ENCODE measurements at regions not wholly inside any gene's neighbourhood (a gene's known extent, or its start where the extent isn't known, plus 50 kb on each side); places are given as distances from the start of the nearest gene placed in this dataset.
"Not testable (repeated sequence)": the region's sequence is repeated elsewhere in the genome, so short reads cannot be mapped to it uniquely, and the experiment has no call there.

- H3K27me3 ChIP-seq, result no peaks in the 10 kb centered on the region
- Mint-ChIP-seq H3K27ac (no peak overlapping the region), H3K4me1 (no peaks in the 10 kb centered on the region), H3K9me3 (no peaks in the 10 kb centered on the region), H3K4me3 (no peak overlapping the region), H3K27me3 (ENCODE audit: insufficient read depth, low read depth) (peaks cover 2% of the 10 kb centered on the region), H3K36me3 (no peaks in the 10 kb centered on the region)
- no peaks in the 10 kb centered on the region for H3K4me1 ChIP-seq
- no peaks in the 10 kb centered on the region for H3K79me2 ChIP-seq (ENCODE audit: low read depth)
- H3K4me3 ChIP-seq, result no peak overlapping the region
- H2AFZ ChIP-seq (replicated peaks), result no peak overlapping the region
- DNase-seq (ENCODE audit: low spot score), result peak; percentile 47
- H3K27ac ChIP-seq, result no peak overlapping the region
- H3F3A ChIP-seq (ENCODE audit: low read depth), result no peaks in the 10 kb centered on the region
- H3K9ac ChIP-seq, result no peak overlapping the region
- TF ChIP-seq, protein P1, sequence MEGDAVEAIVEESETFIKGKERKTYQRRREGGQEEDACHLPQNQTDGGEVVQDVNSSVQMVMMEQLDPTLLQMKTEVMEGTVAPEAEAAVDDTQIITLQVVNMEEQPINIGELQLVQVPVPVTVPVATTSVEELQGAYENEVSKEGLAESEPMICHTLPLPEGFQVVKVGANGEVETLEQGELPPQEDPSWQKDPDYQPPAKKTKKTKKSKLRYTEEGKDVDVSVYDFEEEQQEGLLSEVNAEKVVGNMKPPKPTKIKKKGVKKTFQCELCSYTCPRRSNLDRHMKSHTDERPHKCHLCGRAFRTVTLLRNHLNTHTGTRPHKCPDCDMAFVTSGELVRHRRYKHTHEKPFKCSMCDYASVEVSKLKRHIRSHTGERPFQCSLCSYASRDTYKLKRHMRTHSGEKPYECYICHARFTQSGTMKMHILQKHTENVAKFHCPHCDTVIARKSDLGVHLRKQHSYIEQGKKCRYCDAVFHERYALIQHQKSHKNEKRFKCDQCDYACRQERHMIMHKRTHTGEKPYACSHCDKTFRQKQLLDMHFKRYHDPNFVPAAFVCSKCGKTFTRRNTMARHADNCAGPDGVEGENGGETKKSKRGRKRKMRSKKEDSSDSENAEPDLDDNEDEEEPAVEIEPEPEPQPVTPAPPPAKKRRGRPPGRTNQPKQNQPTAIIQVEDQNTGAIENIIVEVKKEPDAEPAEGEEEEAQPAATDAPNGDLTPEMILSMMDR (IDR thresholded peaks at IDR 0.05), result peak; percentile 45
- no peak for TF ChIP-seq EZH2 (IDR thresholded peaks at IDR 0.05)
- no peaks in the 10 kb centered on the region for H3K9me3 ChIP-seq (ENCODE audit: low read depth)
- H3K4me2 ChIP-seq, result no peak overlapping the region
- no peaks in the 10 kb centered on the region for H4K20me1 ChIP-seq (ENCODE audit: low read depth)
- H3K36me3 ChIP-seq, result no peaks in the 10 kb centered on the region
These were observed 247.6 kb upstream of the ACO1 start for GRCh38 chr9:32136700-32137339.

DNA sequence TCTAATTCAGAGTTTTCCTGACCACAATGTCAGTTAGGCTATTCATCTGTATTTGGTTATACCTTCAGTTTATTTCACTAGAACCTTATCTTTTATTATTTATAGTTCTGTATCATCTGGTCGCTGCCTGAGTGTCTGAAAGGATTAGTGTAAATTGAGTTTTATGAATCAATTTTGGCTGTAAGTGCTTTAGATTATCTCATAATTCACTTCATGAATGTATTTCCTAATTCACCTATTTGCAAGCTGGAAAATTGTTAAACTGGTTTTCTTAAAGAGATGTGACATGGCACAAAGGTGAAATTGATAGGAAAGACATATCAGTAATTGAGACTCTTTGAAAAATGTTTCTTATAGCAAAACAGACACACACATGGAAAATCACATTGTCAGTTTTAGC is 242.4 kb upstream of the ACO1 start:
- H3K9me3 ChIP-seq (ENCODE audit: low read depth), result no peaks in the 10 kb centered on the region
- no peaks in the 10 kb centered on the region for H3K27me3 ChIP-seq
- no peaks in the 10 kb centered on the region for H4K20me1 ChIP-seq (ENCODE audit: low read depth)
- H3F3A ChIP-seq (ENCODE audit: low read depth), result no peaks in the 10 kb centered on the region
- Mint-ChIP-seq H3K4me1 (no peaks in the 10 kb centered on the region), H3K9me3 (peaks cover 2% of the 10 kb centered on the region), H3K27me3 (ENCODE audit: insufficient read depth, low read depth) (no peaks in the 10 kb centered on the region), H3K4me3 (no peak overlapping the region), H3K36me3 (no peaks in the 10 kb centered on the region), H3K27ac (no peak overlapping the region)
- H3K27ac ChIP-seq, result no peak overlapping the region
- H3K4me2 ChIP-seq, result no peak overlapping the region
- H3K4me3 ChIP-seq, result no peak overlapping the region
- H3K9ac ChIP-seq, result no peak overlapping the region
- H2AFZ ChIP-seq (replicated peaks), result no peak overlapping the region
- H3K36me3 ChIP-seq, result no peaks in the 10 kb centered on the region
- H3K4me1 ChIP-seq, result no peaks in the 10 kb centered on the region
- DNase-seq (ENCODE audit: low spot score), result no peak
- H3K79me2 ChIP-seq (ENCODE audit: low read depth), result no peaks in the 10 kb centered on the region
- TF ChIP-seq EZH2 (IDR thresholded peaks at IDR 0.05) (no peak), EZH2phosphoT487 (IDR thresholded peaks at IDR 0.05) (no peak)
- TF ChIP-seq, protein P1 (IDR thresholded peaks at IDR 0.05), result no peak

- H3F3A ChIP-seq (ENCODE audit: low read depth); H3K9ac ChIP-seq; H3K4me1 ChIP-seq; H3K36me3 ChIP-seq; H2AFZ ChIP-seq (replicated peaks); DNase-seq (ENCODE audit: low spot score); H3K4me3 Mint-ChIP-seq; H3K4me1 Mint-ChIP-seq; H3K27me3 ChIP-seq; H3K79me2 ChIP-seq (ENCODE audit: low read depth); H3K27ac ChIP-seq; H3K4me2 ChIP-seq; H3K9me3 Mint-ChIP-seq; H3K9me3 ChIP-seq (ENCODE audit: low read depth); H3K27ac Mint-ChIP-seq; H3K4me3 ChIP-seq; H3K27me3 Mint-ChIP-seq (ENCODE audit: insufficient read depth, low read depth); H4K20me1 ChIP-seq (ENCODE audit: low read depth); H3K36me3 Mint-ChIP-seq: not testable (repeated sequence)
- TF ChIP-seq, protein P1 (IDR thresholded peaks at IDR 0.05), result peak; percentile 30
These were observed 235.9 kb upstream of the ACO1 start for GRCh38 chr9:32148553-32148952.

Data from neural progenitor cell (in vitro differentiated cells).